ENCODE measurements at regions not wholly inside any gene's neighbourhood (a gene's known extent, or its start where the extent isn't known, plus 50 kb on each side); places are given as distances from the start of the nearest gene placed in this dataset.

- Histone ChIP-seq H3K9ac (ENCODE audit: low read depth, low read length) (no peak overlapping the region), H3K4me3 (ENCODE audit: low read depth in 1 of 2, low read length in 2 of 2) (no peak overlapping the region), H3K4me2 (ENCODE audit: insufficient read depth, low read length) (no peak overlapping the region), H2AFZ (ENCODE audit: low read depth, low read length) (no peak overlapping the region), H4K20me1 (ENCODE audit: insufficient read depth, low read length) (no peaks in the 10 kb centered on the region), H3K27ac (ENCODE audit: low read length) (no peak overlapping the region), H3K79me2 (ENCODE audit: insufficient read depth, low read length) (no peaks in the 10 kb centered on the region), H3K36me3 (ENCODE audit: insufficient read depth, low read length) (no peaks in the 10 kb centered on the region), H3K4me1 (ENCODE audit: insufficient read depth, low read length) (no peaks in the 10 kb centered on the region), H3K9me3 (ENCODE audit: insufficient read depth, low read length, severe bottlenecking) (no peaks in the 10 kb centered on the region), H3K27me3 (ENCODE audit: insufficient read depth, low read length, poor library complexity) (no peaks in the 10 kb centered on the region)
- TF ChIP-seq EZH2 (IDR thresholded peaks at IDR 0.05; ENCODE audit: borderline replicate concordance, low read depth, low read length, severe bottlenecking) (no peak), CTCF (IDR thresholded peaks at IDR 0.05; ENCODE audit: borderline replicate concordance, extremely low read depth, low read length, poor library complexity, severe bottlenecking) (no peak)
- ATAC-seq (ENCODE audit: insufficient read depth, low read depth) (no peak), DNase-seq (no peak)
Measured at GRCh38 chr14:58904776-58905175, 267.0 kb downstream of the DACT1 start.

- Histone ChIP-seq H4K20me1 (ENCODE audit: insufficient read depth, low read length) (no peaks in the 10 kb centered on the region), H3K4me2 (ENCODE audit: insufficient read depth, low read length) (no peak overlapping the region), H2AFZ (ENCODE audit: low read depth, low read length) (no peak overlapping the region), H3K9me3 (ENCODE audit: insufficient read depth, low read length, severe bottlenecking) (no peaks in the 10 kb centered on the region), H3K79me2 (ENCODE audit: insufficient read depth, low read length) (no peaks in the 10 kb centered on the region), H3K27me3 (ENCODE audit: insufficient read depth, low read length, poor library complexity) (no peaks in the 10 kb centered on the region), H3K27ac (ENCODE audit: low read length) (no peak overlapping the region), H3K36me3 (ENCODE audit: insufficient read depth, low read length) (no peaks in the 10 kb centered on the region), H3K9ac (ENCODE audit: low read depth, low read length) (no peak overlapping the region), H3K4me1 (ENCODE audit: insufficient read depth, low read length) (no peaks in the 10 kb centered on the region), H3K4me3 (ENCODE audit: low read depth in 1 of 2, low read length in 2 of 2) (no peak overlapping the region)
- ATAC-seq (ENCODE audit: insufficient read depth, low read depth) (no peak), DNase-seq (no peak)
- TF ChIP-seq CTCF (IDR thresholded peaks at IDR 0.05; ENCODE audit: borderline replicate concordance, extremely low read depth, low read length, poor library complexity, severe bottlenecking) (no peak), EZH2 (IDR thresholded peaks at IDR 0.05; ENCODE audit: borderline replicate concordance, low read depth, low read length, severe bottlenecking) (no peak)
Measured at GRCh38 chr14:58907803-58908202, 270.0 kb downstream of the DACT1 start.

- Histone ChIP-seq H3K4me2 (ENCODE audit: insufficient read depth, low read length) (no peak overlapping the region), H4K20me1 (ENCODE audit: insufficient read depth, low read length) (no peaks in the 10 kb centered on the region), H3K9me3 (ENCODE audit: insufficient read depth, low read length, severe bottlenecking) (no peaks in the 10 kb centered on the region), H3K27ac (ENCODE audit: low read length) (no peak overlapping the region), H3K27me3 (ENCODE audit: insufficient read depth, low read length, poor library complexity) (no peaks in the 10 kb centered on the region), H3K4me3 (ENCODE audit: low read depth in 1 of 2, low read length in 2 of 2) (no peak overlapping the region), H2AFZ (ENCODE audit: low read depth, low read length) (no peak overlapping the region), H3K4me1 (ENCODE audit: insufficient read depth, low read length) (no peaks in the 10 kb centered on the region), H3K9ac (ENCODE audit: low read depth, low read length) (no peak overlapping the region), H3K79me2 (ENCODE audit: insufficient read depth, low read length) (no peaks in the 10 kb centered on the region), H3K36me3 (ENCODE audit: insufficient read depth, low read length) (no peaks in the 10 kb centered on the region)
- DNase-seq (no peak), ATAC-seq (ENCODE audit: insufficient read depth, low read depth) (no peak)
- no peak for TF ChIP-seq EZH2 (IDR thresholded peaks at IDR 0.05; ENCODE audit: borderline replicate concordance, low read depth, low read length, severe bottlenecking)
- TF ChIP-seq CTCF (IDR thresholded peaks at IDR 0.05; ENCODE audit: borderline replicate concordance, extremely low read depth, low read length, poor library complexity, severe bottlenecking) = no peak
Measured at GRCh38 chr14:58912287-58912686, 274.5 kb downstream of the DACT1 start.

Measured in DND-41 (cell line).